ENCODE measurements at regions not wholly inside any gene's neighbourhood (a gene's known extent, or its start where the extent isn't known, plus 50 kb on each side); places are given as distances from the start of the nearest gene placed in this dataset.

DNA sequence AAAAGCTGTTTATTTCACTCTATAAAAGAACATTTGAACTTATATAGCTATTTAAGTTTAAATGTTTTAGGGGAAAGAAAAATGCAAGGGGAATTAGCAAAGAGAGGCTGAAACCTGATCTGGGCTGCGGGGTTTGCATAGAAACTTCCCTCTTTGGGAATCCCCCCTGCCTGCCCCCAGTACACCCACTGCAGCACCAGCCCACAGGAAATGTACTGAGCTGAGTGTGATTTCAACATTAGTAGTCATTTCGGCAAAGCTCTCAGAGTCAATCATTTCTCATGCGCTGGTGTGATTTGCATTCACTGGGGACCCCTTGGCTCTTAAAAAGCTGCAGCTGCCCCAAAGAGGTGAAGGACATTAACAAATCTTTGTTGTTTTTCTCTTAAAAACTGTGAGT, 859.4 kb downstream of the MAFB start:
- TF ChIP-seq, protein P1, sequence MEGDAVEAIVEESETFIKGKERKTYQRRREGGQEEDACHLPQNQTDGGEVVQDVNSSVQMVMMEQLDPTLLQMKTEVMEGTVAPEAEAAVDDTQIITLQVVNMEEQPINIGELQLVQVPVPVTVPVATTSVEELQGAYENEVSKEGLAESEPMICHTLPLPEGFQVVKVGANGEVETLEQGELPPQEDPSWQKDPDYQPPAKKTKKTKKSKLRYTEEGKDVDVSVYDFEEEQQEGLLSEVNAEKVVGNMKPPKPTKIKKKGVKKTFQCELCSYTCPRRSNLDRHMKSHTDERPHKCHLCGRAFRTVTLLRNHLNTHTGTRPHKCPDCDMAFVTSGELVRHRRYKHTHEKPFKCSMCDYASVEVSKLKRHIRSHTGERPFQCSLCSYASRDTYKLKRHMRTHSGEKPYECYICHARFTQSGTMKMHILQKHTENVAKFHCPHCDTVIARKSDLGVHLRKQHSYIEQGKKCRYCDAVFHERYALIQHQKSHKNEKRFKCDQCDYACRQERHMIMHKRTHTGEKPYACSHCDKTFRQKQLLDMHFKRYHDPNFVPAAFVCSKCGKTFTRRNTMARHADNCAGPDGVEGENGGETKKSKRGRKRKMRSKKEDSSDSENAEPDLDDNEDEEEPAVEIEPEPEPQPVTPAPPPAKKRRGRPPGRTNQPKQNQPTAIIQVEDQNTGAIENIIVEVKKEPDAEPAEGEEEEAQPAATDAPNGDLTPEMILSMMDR (conservative IDR thresholded peaks at IDR 0.05; ENCODE audit: low read length): no peak
- TF ChIP-seq EZH2phosphoT487 (IDR thresholded peaks at IDR 0.05; ENCODE audit: borderline replicate concordance): no peak
